ENCODE measurements at regions not wholly inside any gene's neighbourhood (a gene's known extent, or its start where the extent isn't known, plus 50 kb on each side); places are given as distances from the start of the nearest gene placed in this dataset.
"Not testable (repeated sequence)": the region's sequence is repeated elsewhere in the genome, so short reads cannot be mapped to it uniquely, and the experiment has no call there.

DNA sequence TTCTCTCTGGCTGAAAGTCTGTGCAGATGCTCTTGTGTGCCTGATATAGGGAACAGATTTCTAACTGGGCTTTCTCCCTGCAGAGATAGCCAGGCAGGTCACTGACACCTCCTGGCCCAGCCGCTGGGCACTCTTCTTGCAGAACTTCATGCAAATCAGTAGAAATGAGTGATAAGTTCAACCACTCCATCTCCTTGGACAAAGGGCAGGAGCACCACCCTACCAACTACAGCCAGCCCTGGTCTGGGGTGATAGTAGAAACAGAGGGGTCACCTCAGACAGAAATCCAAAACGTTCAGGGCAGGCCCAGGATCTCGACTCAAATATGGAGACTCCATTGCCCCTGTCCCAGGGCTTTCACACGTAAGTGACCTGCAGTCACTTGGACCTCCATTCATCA, 917.8 kb upstream of the ZNF722 start:
- intact Hi-C loops (cut with DNase I): no loop called here
- no peak for DNase-seq

DNA sequence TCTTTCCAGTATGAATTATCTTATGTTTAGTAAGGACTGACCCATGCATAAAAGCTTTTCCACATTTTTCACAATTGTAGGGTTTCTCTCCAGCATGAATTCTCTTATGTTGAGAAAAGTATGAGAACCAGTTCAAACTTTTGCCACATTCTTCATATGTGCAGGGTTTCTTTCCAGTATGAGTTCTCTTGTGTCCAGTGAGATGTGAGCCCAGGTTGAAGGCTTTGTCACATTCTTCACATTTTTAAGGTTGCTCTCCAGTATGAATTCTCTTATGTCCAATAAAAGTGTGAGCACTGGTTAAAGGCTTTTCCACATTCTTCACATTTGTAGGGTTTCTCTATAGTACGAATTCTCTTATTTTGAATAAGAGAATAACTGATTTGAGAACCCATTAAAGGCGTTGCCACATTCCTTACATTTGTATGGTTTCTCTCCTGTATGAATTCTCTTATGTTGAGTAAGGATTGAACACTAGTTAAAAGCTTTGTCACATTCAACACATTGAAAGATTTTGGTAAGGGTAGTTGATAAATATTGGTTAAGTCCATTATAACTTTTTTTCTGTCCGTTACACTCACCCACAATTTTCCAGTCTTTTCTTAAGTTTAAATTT, 911.0 kb upstream of the ZNF722 start:
- intact Hi-C loops (cut with DNase I): no loop called here
- DNase-seq: no peak

DNA sequence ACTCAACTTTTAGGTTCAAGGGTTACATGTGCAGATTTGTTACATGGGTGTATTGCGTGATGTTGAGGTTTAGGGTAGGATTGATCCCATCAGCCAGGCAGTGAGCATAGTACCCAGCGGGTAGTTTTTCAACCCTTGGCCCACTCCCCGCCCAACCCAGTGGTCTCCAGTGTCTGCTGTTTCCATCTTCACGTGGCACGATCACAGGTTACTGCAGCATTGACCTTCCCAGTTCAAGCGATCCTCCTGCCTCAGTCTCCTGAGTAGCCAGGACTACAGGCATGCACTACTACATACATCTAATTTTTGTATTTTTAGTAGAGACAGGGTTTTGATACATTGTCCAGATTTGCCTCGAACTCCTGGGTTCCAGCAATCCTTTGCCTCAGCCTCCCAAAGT, 905.7 kb upstream of the ZNF722 start:
- DNase-seq: no peak
- intact Hi-C loops (cut with DNase I): no loop called here

DNA sequence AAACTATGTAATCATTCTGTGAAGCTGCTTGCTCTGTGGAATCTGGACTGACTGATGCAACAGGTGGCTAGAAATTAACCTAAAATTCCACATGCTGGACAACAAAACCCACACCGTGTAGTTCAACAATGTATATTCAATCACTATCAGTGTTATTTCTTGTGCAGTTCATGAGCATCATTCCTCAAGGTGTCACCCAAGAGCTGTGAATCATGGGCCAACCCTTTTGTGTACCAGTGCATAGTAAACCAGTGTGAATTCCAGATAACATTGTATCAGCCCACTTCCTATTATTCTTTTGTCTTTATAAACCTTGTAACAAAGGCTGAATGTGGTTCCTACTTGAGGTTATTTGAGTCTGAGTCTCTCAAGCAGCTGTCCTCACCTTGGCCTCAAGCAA, 905.2 kb upstream of the ZNF722 start:
- intact Hi-C loops (cut with DNase I): no loop called here
- no peak for DNase-seq

DNA sequence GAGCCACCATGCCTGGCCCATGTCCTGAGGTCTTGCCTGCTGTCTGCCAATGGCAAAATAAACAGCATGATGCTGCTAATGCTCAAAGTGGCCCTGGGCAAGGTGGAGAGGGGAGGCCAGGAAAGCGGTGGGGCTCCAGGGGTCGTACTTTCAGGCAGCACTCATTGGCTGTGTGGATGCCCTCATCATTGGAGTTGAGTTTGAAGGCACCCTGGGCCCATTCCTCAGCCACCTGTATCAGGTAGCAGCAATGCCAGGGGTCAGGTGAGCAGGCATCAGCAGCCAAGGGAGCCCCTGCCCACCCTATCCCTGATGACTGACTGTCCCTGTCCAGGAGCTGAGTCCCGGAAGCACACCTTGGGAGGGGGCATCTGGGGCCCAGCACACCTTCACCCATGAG, 902.5 kb upstream of the ZNF722 start:
- intact Hi-C loops (cut with DNase I): no loop called here
- no peak for DNase-seq

DNA sequence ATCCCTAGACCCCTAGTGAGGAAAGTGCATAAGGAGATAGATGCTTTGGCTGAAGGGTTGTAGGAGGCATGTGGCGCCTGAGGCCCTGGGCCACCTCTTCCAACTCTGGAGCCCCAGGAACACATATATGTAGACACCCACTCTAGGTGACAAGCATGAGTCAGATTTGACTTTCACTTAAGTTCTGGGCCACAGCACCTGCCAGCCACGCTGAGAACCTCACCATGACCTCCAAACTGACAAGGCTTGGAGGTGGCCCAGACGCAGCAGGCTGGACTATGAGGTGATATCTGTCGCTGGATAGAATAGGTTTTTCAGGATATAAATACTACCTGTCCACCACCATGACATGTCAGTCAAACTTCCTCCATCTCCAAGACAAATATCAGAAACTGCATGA, 894.0 kb upstream of the ZNF722 start:
- intact Hi-C loops (cut with DNase I): no loop called here
- DNase-seq: no peak

DNA sequence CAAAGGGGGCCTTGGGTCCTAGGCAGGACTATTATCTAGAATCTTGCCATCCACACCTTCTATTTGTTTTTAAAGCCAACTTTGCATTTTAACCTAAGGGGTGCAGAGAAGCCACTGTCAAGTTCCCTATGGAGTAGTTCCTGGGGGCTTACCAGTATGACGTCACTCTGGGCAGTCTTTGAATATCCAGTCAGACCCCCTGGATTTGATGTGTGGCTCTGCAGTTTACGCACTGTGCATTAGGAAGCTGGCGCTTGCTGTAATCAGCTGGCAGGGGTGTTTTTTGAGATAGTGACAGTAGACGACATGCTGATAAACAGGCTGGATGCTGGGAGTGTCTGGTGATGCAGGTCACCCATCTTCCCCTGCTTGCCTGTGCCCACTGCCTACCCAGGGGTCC, 892.7 kb upstream of the ZNF722 start:
- no peak for DNase-seq
- intact Hi-C loops (cut with DNase I): no loop called here

DNA sequence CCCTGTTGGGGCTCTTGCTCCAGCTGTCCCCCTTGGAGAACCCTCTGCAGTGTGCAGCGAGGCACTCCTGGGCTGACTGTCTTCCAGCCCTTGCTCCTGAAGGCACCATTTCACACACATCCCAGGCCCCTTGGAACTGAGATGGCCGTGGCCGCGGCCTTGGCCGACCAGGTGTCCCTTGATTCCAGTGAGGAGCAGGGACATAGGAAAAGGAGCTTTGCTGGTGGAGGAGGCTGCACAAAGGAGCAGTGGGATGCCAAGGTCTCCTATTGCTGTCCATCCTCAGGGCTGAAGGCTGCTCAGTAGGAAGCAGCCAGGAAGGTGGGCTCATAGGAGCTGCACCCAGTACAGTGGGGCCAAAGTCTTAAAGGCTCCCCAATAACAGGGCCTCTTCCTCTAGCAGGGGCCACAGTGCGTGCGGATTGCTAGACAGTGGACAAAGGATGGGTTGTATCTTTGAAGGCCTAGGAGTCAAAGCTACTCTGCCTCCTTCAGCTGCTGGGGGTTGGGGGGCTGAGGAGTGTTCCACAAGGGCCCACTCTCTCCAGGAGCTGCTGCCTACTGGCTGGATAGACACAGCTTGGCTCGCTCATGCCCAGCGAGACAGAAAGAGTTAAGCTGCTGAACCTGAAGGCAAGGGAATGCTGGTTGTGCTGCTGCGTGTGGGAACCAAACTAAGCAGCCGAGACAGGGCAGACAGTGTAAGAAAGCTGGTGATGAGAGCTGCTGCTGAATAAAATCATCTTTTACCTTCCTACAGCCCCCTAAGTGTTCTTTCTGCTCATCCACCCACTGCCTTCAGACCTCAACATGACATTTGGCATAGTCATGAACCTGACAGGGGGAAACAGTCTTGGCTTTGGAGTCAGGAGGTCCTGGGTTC, 891.9 kb upstream of the ZNF722 start:
- no peak for DNase-seq
- intact Hi-C loops (cut with DNase I): no loop called here

DNA sequence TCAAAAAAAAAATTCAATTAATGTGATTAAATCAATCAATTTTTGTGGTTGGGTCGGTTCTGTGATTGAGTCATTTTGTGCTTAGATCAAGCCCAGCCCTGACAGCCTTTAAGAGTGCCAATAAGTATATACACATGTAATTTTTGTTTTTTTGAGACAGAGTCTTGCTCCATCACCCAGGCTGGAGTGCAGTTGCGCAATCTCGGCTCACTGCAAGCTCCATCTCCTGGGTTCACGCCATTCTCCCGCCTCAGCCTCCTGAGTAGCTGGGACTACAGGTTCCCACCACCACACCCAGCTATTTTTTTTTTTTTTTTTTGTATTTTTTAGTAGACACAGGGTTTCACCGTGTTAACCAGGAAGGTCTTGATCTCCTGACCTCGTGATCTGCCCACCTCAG, 887.1 kb upstream of the ZNF722 start:
- DNase-seq; intact Hi-C loops (cut with DNase I): not testable (repeated sequence)

DNA sequence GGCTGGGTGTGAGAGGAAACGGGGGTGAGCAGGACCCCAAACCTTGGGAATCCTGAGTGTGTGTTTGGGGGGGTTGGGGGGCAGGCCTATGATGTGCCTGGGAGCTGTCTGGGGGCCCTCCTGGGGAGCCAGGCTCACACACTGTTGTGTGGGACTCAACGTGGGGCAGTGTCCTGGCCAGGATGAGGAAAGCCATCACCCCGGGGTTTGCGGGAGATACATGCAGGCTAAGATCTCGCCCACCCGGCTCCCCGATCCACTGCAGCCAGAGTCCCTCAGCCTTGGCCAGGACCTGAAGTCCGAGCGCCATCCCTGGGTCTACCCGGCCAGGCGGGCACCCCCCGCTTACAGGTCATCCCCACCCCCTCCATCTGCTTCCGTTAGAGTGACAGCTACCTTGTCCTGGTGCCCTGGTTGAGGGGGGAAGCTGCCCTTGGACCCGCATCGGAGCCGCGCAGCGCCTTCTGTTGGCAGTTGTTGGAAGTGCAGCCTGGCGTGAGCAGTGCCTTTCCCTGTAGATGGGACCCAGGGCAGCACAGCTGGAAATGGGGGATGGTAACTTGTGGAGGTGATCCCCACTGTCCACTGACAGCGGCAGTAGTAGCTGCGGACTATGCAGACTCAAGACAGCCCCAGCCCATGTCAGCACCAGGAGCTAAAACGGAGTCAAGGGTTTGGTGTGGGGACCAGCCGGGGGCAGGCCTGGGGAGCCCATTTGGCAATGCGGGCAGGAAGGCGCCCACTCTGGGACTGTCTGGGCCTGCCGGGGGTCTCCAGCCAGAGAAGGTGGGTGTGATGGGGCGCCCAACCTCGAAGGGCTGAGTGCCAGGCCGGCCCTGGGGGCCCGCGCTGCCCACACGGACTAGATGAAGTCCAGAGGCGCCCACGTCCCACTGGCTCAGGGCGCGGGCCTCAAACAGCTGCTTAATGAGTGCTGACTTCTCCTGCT, 885.6 kb upstream of the ZNF722 start:
- DNase-seq: no peak
- intact Hi-C loops (cut with DNase I): no loop called here

DNA sequence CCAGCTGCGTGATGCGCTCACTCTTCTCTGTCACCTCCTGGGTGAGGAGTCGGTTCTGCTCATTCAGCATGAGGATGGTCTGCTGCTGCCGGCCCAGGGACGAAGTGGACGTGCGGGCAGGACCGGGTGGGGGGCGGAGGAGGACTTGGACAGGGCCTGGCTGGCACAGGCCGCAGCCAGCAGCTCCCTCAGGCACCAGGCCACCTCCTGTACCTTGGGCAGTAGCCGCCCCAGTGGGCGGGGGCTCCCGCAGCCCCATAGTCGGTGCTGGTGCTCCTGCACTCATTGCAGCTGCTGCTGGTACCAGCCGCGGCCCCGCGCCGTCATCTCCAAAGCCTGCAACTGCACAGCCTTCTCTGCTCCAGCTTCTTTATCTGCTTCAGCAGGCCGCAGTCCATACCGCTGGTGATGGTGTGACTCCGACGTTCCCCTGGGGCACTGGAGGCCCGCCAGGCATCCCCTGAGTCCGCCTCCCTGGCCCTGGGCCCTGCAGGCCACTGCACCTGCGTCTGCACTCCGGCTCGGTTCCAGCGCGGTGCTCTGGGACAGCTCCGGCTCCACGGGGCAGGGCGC, 884.9 kb upstream of the ZNF722 start:
- DNase-seq: no peak
- intact Hi-C loops (cut with DNase I): no loop called here

DNA sequence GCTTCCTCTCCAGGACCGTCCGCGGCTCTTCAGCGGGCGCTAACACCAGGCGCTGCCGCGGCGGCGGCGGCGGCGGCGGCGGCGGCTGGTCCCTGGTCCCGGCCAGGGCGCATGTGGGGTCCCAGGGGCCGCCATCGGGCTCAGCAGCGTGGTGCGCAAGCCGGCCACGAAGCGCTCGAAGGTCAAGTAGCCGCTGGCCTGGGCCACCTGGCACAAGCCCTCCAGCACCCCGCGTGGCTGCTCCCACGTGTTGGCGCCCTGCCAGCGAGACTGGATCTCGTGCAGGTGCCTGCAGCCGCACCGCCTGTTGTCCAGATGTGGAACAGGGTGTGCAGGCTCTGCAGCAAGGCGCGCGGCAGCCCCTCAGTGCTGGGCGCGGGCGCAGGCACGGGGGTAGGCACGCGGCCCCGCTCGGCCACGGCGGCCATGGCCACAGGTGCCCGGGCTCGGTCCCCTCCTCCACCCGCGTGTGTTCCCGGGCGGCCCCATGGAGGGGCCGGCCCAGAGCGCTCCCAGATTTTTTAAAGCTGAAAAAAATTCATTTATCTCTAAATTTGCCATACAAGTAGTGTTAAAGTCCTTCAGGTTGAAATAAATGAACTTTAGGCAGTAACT, 884.2 kb upstream of the ZNF722 start:
- intact Hi-C loops (cut with DNase I): no loop called here
- DNase-seq: no peak
